Kidney (tissue), 13 donors: ENCODE measurements at regions not wholly inside any gene's neighbourhood (a gene's known extent, or its start where the extent isn't known, plus 50 kb on each side); places are given as distances from the start of the nearest gene placed in this dataset.

ENCODE experiments used
- DNase-seq, 5 donors: peaks; one replicate each; pipeline ENCODE4 v3.0.0-alpha.2; 2013 to 2020
- FAIRE-seq: peaks from 2 replicates; lab custom pipeline; 2012; peaks lifted over from hg19 to GRCh38; lab: Jason Lieb, UNC
- H3K27ac ChIP-seq, 2 donors: one replicate each; pipeline ENCODE4 v1.7.0; 2013; ENCODE audit warnings: low read depth in 2 of 2, low read length in 2 of 2, inconsistent platforms in 1 of 2
- H3K27me3 ChIP-seq: one replicate; pipeline ENCODE4 v1.7.1; 2013; ENCODE audit warnings: low read length, inconsistent platforms; ENCODE audit not compliant: control insufficient read depth, insufficient read depth
- H3K36me3 ChIP-seq, 3 donors: one replicate each; pipeline versions ENCODE4 v1.7.0 to v1.7.1; 2013; ENCODE audit warnings: low read length in 3 of 3, control low read depth in 1 of 3, inconsistent platforms in 1 of 3; ENCODE audit not compliant: insufficient read depth in 3 of 3, control insufficient read depth in 2 of 3
- H3K4me1 ChIP-seq, 3 donors: one replicate each; pipeline versions ENCODE4 v1.7.0 to v1.7.1; 2013; ENCODE audit warnings: low read length in 3 of 3, inconsistent platforms in 1 of 3, low read depth in 1 of 3; ENCODE audit not compliant: control insufficient read depth in 2 of 3, insufficient read depth in 2 of 3
- H3K4me3 ChIP-seq, 3 donors: one replicate each; pipeline versions ENCODE4 v1.7.0 to v1.8.1; 2013; ENCODE audit warnings: low read length in 3 of 3, control low read depth in 1 of 3, inconsistent platforms in 1 of 3
- H3K9ac ChIP-seq, 3 donors: one replicate each; pipeline versions ENCODE4 v1.7.0 to v1.7.1; 2013; ENCODE audit warnings: low read length in 3 of 3, control low read depth in 1 of 3, inconsistent platforms in 1 of 3
- H3K9me3 ChIP-seq, 3 donors: one replicate each; pipeline versions ENCODE4 v1.7.0 to v1.7.1; 2013; ENCODE audit warnings: low read length in 3 of 3, control low read depth in 1 of 3, inconsistent platforms in 1 of 3; ENCODE audit not compliant: control insufficient read depth in 2 of 3, insufficient read depth in 1 of 3
- CTCF ChIP-seq: IDR thresholded peaks from 3 replicates; pipeline ENCODE4 v1.5.1; 2012; ENCODE audit warnings: mild to moderate bottlenecking, moderate library complexity, borderline replicate concordance; ENCODE audit not compliant: insufficient read depth; ENCODE audit errors: extremely low read depth
- intact Hi-C: fragments of 100-400 bp; cut with DNase I; formaldehyde crosslinking; loops from one replicate; pipeline ENCODE4 v1.11.1; 2022
- donor health status: control.
- donor health status: control.
- donor health status: control.
- donor health status: control.
- donor health status: control.
- donor health status: DM: yes; HTN: yes; CAD: no.
- donor health status: Normal renal cell carcinoma (clear cell type).

DNA sequence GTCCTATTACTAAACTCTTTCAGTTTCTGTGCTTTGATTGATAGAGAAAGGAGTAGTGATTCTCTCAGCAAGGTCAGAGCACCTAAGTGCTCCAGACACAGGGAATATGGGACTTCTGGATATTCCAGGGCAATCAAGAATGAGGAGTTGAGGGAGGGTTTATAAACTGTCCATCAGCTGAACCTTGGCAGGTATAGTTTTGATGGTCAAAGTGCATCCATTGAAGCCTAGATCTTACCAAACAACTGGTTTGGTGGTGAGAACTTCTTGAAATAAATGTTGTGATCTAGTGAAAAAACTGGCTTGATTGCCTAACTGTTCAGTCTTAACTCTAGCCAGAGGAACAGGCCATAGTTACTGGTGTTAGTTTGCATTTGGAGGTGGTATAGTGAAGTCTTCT is 207.0 kb upstream of the ONECUT1 start:
- no peak for FAIRE-seq
- intact Hi-C loops: no loop called here
- H3K27me3 ChIP-seq: no peaks in the 10 kb centered on the region

GRCh38 chr15:52994290-52994689 is 204.2 kb upstream of the ONECUT1 start:
- no peak for DNase-seq
- H3K27me3 ChIP-seq: no peaks in the 10 kb centered on the region
- FAIRE-seq: no peak
- H3K4me1 ChIP-seq: no peaks in the 10 kb centered on the region
- H3K36me3 ChIP-seq: no peaks in the 10 kb centered on the region
- TF ChIP-seq CTCF: no peak
- no peak overlapping the region for H3K9ac ChIP-seq
- H3K9me3 ChIP-seq: no peaks in the 10 kb centered on the region
- intact Hi-C loops: no loop called here
- H3K27ac ChIP-seq: no peak overlapping the region
- no peak overlapping the region for H3K4me3 ChIP-seq

More for the DNA sequence above, 207.0 kb upstream of the ONECUT1 start:
- Histone ChIP-seq H3K4me1 (no peaks in the 10 kb centered on the region), H3K9me3 (no peaks in the 10 kb centered on the region), H3K27ac (no peak overlapping the region), H3K4me3 (no peak overlapping the region), H3K36me3 (no peaks in the 10 kb centered on the region), H3K9ac (no peak overlapping the region)
- no peak for DNase-seq
- TF ChIP-seq CTCF: no peak

GRCh38 chr15:52984507-52984906 is 194.4 kb upstream of the ONECUT1 start:
- no peak for TF ChIP-seq CTCF
- DNase-seq: no peak
- H3K36me3 ChIP-seq: no peaks in the 10 kb centered on the region

DNA sequence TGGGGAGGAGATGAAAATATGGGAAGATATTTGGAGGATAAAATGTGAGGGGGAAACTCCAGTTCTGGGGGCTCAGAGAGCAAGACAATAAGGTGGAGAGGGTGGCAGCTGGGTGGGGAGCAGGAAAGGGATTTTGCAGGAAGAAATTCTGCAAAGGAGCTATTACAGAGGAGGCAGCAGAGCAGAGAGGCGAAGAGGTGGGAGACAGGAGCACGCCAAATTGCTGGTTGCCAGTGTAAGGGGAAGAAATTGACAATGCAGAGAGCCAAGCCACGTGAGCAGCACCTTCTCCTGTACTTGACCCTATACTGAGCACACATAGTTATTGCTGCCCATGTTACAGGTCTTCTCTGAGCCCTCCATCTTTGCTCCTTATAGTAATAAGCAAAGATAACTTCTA is 190.3 kb upstream of the ONECUT1 start:
- Histone ChIP-seq H3K9ac (no peak overlapping the region), H3K36me3 (no peaks in the 10 kb centered on the region), H3K4me1 (no peaks in the 10 kb centered on the region), H3K27me3 (no peaks in the 10 kb centered on the region), H3K4me3 (no peak overlapping the region), H3K9me3 (no peaks in the 10 kb centered on the region), H3K27ac (no peak overlapping the region)
- FAIRE-seq (no peak), DNase-seq (no peak)
- TF ChIP-seq CTCF: no peak
- intact Hi-C loops: no loop called here

More at GRCh38 chr15:52984507-52984906, 194.4 kb upstream of the ONECUT1 start:
- intact Hi-C loops: no loop called here
- no peak overlapping the region for H3K4me3 ChIP-seq
- no peak overlapping the region for H3K27ac ChIP-seq
- FAIRE-seq: no peak
- H3K9me3 ChIP-seq: no peaks in the 10 kb centered on the region
- no peaks in the 10 kb centered on the region for H3K27me3 ChIP-seq
- no peak overlapping the region for H3K9ac ChIP-seq
- no peaks in the 10 kb centered on the region for H3K4me1 ChIP-seq
